ENCODE measurements at regions not wholly inside any gene's neighbourhood (a gene's known extent, or its start where the extent isn't known, plus 50 kb on each side); places are given as distances from the start of the nearest gene placed in this dataset.
"Not testable (repeated sequence)": the region's sequence is repeated elsewhere in the genome, so short reads cannot be mapped to it uniquely, and the experiment has no call there.

DNA sequence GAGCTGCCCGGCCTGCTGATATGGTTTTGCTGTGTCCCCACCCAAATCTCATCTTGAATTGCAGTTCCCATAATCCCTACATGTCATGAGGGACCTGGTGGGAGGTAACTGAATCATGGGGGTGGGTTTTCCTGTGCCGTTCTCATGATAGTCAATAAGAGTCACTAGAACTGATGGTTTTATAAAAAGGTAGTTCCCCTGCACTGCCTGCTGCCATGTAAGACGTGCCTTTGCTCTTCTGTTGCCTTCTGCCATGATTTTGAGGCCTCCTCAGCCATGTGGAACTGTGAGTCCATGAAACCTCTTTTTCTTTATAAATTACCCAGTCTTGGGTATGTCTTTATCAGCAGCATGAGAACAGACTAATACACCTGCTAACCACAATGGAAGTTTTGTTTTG, 228.3 kb upstream of the LHX5 start:
- TF ChIP-seq CTCF (IDR thresholded peaks at IDR 0.05; ENCODE audit: low read length); EZH2 (optimal IDR thresholded peaks at IDR 0.05; ENCODE audit: low read depth, low read length): not testable (repeated sequence)
